ENCODE measurements at regions not wholly inside any gene's neighbourhood (a gene's known extent, or its start where the extent isn't known, plus 50 kb on each side); places are given as distances from the start of the nearest gene placed in this dataset.

DNA sequence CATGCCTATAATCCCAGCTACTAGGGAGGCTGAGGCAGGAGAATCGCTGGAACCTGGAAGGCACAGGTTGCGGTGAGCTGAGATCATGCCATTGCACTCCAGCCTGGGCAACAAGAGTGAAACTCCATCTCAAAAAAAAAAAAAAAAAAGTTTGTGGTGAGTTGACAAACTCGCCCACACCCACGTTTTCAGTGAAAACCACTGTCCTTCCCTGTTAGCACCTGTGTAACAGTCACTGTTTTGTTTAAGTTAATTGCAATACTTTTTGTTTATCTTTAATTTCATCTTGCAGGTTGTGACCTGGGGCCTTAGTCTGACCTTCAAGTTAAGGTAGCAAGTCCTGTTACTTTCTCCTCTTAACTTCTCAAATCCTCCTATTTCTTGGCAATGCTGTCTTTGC is 65.5 kb upstream of the SKOR2 start:
- no peak for DNase-seq

- DNase-seq: no peak
Measured at GRCh38 chr18:47313901-47314300, 62.4 kb upstream of the SKOR2 start.

GRCh38 chr18:47311585-47311984 is 60.1 kb upstream of the SKOR2 start:
- no peak for DNase-seq
